DMS79 treated with DMSO at 0.1 percent for 48 hours (cell line): ENCODE measurements at regions not wholly inside any gene's neighbourhood (a gene's known extent, or its start where the extent isn't known, plus 50 kb on each side); places are given as distances from the start of the nearest gene placed in this dataset.
A peak's percentile ranks its signal among the peaks of the same experiment; 100 is the strongest.
"Not testable (repeated sequence)": the region's sequence is repeated elsewhere in the genome, so short reads cannot be mapped to it uniquely, and the experiment has no call there.

Experiments
- DNase-seq: peaks from one replicate; lab custom pipeline; 2025; lab: John Stamatoyannopoulos, UW

- DNase-seq = not testable (repeated sequence)
Observed at GRCh38 chr4:86413426-86413825, 53.6 kb upstream of the MAPK10 start.

- DNase-seq = no peak
Observed at GRCh38 chr4:86414686-86415085, 54.8 kb upstream of the MAPK10 start.

GRCh38 chr4:86416081-86416480 is 56.2 kb upstream of the MAPK10 start:
- DNase-seq = no peak

- no peak for DNase-seq
Observed at GRCh38 chr4:86421461-86421860, 61.6 kb upstream of the MAPK10 start.

GRCh38 chr4:86431543-86432116 is 71.8 kb upstream of the MAPK10 start:
- no peak for DNase-seq

GRCh38 chr4:86432559-86433134 is 72.8 kb upstream of the MAPK10 start:
- DNase-seq = no peak

- DNase-seq = no peak
Observed at GRCh38 chr4:86439293-86439692, 79.4 kb upstream of the MAPK10 start.

- DNase-seq = no peak
Observed at GRCh38 chr4:86441175-86441936, 81.5 kb upstream of the MAPK10 start.

GRCh38 chr4:86442881-86443280 is 83.0 kb upstream of the MAPK10 start:
- no peak for DNase-seq

GRCh38 chr4:86443495-86443894 is 83.6 kb upstream of the MAPK10 start:
- no peak for DNase-seq

GRCh38 chr4:86446996-86447395 is 87.1 kb upstream of the MAPK10 start:
- DNase-seq = no peak

- DNase-seq = no peak
Observed at GRCh38 chr4:86448871-86449270, 89.0 kb upstream of the MAPK10 start.

GRCh38 chr4:86449746-86450588 is 90.1 kb upstream of the MAPK10 start:
- peak; percentile 7 for DNase-seq

GRCh38 chr4:86450861-86451260 is 91.0 kb upstream of the MAPK10 start:
- DNase-seq = no peak

GRCh38 chr4:86451560-86452330 is 91.9 kb upstream of the MAPK10 start:
- peak; percentile 78 for DNase-seq

GRCh38 chr4:86452422-86452891 is 92.6 kb upstream of the MAPK10 start:
- peak; percentile 78 for DNase-seq

- peak; percentile 77 for DNase-seq
Observed at GRCh38 chr4:86452924-86453531, 93.2 kb upstream of the MAPK10 start.

- peak; percentile 77 for DNase-seq
Observed at GRCh38 chr4:86453611-86454072, 93.8 kb upstream of the MAPK10 start.

- no peak for DNase-seq
Observed at GRCh38 chr4:86461849-86462248, 102.0 kb upstream of the MAPK10 start.

- no peak for DNase-seq
Observed at GRCh38 chr4:86472377-86473019, 112.6 kb upstream of the MAPK10 start.

GRCh38 chr4:86478151-86478550 is 116.0 kb upstream of the PTPN13 start:
- not testable (repeated sequence) for DNase-seq
